ENCODE measurements at regions not wholly inside any gene's neighbourhood (a gene's known extent, or its start where the extent isn't known, plus 50 kb on each side); places are given as distances from the start of the nearest gene placed in this dataset.

DNA sequence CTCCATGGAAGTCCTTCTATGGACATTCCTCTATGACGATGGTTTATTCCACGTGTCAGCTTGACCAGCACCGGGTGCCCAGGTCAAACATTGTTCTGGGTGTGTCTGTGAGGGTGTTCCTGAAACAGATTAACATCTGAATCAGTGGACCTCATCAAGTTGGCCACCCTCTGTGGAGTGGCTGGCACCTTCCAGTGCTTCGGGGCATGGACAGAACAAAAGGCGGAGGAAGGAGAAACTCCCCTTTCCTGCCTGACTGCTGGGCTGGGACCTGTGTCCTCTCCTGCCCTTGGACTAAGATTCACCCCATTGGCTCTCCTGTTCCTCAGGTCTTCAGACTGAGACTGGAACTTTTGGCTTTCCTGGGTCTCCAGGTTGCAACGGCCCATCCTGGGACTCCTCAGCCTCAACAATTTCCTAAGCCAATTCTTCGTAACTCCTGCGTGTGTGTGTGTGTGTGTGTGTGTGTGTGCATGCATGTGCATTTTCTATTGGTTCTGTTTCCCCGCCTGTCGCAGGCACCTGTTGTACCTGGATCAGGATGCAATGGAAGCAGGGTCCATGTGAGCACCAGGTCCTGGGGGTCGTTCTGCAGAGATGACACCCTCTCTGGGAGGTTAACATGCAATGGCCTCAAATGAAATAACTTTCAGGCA lies 357.2 kb upstream of the SALL3 start:
- TF ChIP-seq POLR2A (IDR thresholded peaks at IDR 0.05) = no peak
- TF ChIP-seq, protein P1, sequence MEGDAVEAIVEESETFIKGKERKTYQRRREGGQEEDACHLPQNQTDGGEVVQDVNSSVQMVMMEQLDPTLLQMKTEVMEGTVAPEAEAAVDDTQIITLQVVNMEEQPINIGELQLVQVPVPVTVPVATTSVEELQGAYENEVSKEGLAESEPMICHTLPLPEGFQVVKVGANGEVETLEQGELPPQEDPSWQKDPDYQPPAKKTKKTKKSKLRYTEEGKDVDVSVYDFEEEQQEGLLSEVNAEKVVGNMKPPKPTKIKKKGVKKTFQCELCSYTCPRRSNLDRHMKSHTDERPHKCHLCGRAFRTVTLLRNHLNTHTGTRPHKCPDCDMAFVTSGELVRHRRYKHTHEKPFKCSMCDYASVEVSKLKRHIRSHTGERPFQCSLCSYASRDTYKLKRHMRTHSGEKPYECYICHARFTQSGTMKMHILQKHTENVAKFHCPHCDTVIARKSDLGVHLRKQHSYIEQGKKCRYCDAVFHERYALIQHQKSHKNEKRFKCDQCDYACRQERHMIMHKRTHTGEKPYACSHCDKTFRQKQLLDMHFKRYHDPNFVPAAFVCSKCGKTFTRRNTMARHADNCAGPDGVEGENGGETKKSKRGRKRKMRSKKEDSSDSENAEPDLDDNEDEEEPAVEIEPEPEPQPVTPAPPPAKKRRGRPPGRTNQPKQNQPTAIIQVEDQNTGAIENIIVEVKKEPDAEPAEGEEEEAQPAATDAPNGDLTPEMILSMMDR (IDR thresholded peaks at IDR 0.05) = no peak
